GM06990 (cell line): ENCODE measurements at regions not wholly inside any gene's neighbourhood (a gene's known extent, or its start where the extent isn't known, plus 50 kb on each side); places are given as distances from the start of the nearest gene placed in this dataset.

Experiments
- DNase-seq: peaks from one replicate; pipeline ENCODE4 v3.0.0-alpha.2; 2011; ENCODE audit not compliant: insufficient read length; ENCODE audit errors: extremely low read depth
- H3K27me3 ChIP-seq: replicated peaks from 2 replicates; pipeline ENCODE4 v1.6.0; 2011; ENCODE audit warnings: low read length; ENCODE audit not compliant: control insufficient read depth, insufficient read depth
- H3K36me3 ChIP-seq: 2 replicates; pipeline ENCODE4 v1.5.1; 2011; ENCODE audit warnings: low read length; ENCODE audit not compliant: control insufficient read depth, insufficient read depth
- H3K4me3 ChIP-seq: replicated peaks from 2 replicates; pipeline ENCODE4 v1.5.1; 2011; ENCODE audit warnings: low read depth, mild to moderate bottlenecking, control low read depth, low read length
- CTCF ChIP-seq: IDR thresholded peaks from 2 replicates; pipeline ENCODE4 v1.5.1; 2011; ENCODE audit warnings: low read length, control low read depth, mild to moderate bottlenecking, inconsistent platforms; ENCODE audit not compliant: insufficient read depth, poor library complexity, severe bottlenecking

- no peaks in the 10 kb centered on the region for H3K36me3 ChIP-seq
- no peak for TF ChIP-seq CTCF
Observed at GRCh38 chr16:49067776-49068175, 213.9 kb downstream of the CBLN1 start.

GRCh38 chr16:49061137-49061714, 220.4 kb downstream of the CBLN1 start:
- no peak for DNase-seq
- H3K4me3 ChIP-seq = no peak overlapping the region
- no peaks in the 10 kb centered on the region for H3K36me3 ChIP-seq
- no peak for TF ChIP-seq CTCF
- no peaks in the 10 kb centered on the region for H3K27me3 ChIP-seq

More at GRCh38 chr16:49067776-49068175, 213.9 kb downstream of the CBLN1 start:
- Histone ChIP-seq H3K27me3 (no peaks in the 10 kb centered on the region), H3K4me3 (no peak overlapping the region)
- DNase-seq = no peak

DNA sequence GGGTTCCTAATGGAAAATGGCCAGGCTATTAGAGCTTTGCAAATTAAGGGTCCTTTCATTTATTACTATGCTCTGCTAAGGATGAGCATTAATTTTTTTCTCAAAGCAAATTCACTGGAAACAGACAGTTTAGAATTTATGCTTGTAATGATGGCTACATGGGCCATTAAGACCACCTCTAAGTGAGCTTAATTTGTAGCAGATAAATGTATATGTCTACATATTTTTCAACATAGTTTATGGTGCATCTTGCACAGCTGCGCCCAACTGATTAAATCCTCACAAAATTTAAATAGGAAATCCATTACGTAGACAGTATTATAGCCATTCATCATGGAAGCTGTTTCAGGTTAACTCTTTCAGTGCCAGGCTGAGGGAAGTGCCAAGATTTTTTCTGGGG, 220.9 kb downstream of the CBLN1 start:
- H3K4me3 ChIP-seq = no peak overlapping the region
- no peaks in the 10 kb centered on the region for H3K36me3 ChIP-seq
- H3K27me3 ChIP-seq = no peaks in the 10 kb centered on the region; the same call in none of the 2 replicates
- DNase-seq = no peak
- no peak for TF ChIP-seq CTCF

- H3K27me3 ChIP-seq = no peaks in the 10 kb centered on the region; the same call in none of the 2 replicates
- DNase-seq = no peak
- H3K36me3 ChIP-seq = no peaks in the 10 kb centered on the region
- H3K4me3 ChIP-seq = no peak overlapping the region
- TF ChIP-seq CTCF = peak; percentile 15
Observed at GRCh38 chr16:49058382-49058781, 223.3 kb downstream of the CBLN1 start.

- Histone ChIP-seq H3K27me3 (no peaks in the 10 kb centered on the region; the same call in none of the 2 replicates), H3K36me3 (no peaks in the 10 kb centered on the region), H3K4me3 (no peak overlapping the region)
- no peak for DNase-seq
- no peak for TF ChIP-seq CTCF
Observed at GRCh38 chr16:49057936-49058335, 223.7 kb downstream of the CBLN1 start.

DNA sequence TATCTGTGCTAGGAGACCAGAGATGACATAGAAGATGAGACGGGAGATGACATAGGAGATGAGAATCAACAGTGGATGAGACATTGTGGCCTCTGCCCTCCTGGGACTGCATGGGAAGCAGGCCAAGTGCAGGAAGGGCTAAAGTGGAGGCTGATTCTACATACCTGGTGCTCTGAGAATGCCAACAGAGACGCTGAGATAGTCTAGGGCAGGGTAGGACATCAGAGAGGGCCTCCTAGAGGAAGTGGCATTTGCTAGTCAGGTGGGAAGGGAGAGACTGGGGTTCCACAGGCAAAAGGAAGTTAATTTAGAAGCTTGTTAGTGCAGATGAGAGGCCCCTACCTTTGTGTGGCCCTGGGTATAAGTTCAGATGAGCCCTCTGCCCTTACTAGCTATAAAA, 224.2 kb downstream of the CBLN1 start:
- no peaks in the 10 kb centered on the region for H3K36me3 ChIP-seq
- H3K4me3 ChIP-seq = no peak overlapping the region
- TF ChIP-seq CTCF = no peak
- DNase-seq = no peak
- H3K27me3 ChIP-seq = no peaks in the 10 kb centered on the region; the same call in none of the 2 replicates
